ENCODE measurements at regions not wholly inside any gene's neighbourhood (a gene's known extent, or its start where the extent isn't known, plus 50 kb on each side); places are given as distances from the start of the nearest gene placed in this dataset.
A peak's percentile ranks its signal among the peaks of the same experiment; 100 is the strongest.
"Not testable (repeated sequence)": the region's sequence is repeated elsewhere in the genome, so short reads cannot be mapped to it uniquely, and the experiment has no call there.

DNA sequence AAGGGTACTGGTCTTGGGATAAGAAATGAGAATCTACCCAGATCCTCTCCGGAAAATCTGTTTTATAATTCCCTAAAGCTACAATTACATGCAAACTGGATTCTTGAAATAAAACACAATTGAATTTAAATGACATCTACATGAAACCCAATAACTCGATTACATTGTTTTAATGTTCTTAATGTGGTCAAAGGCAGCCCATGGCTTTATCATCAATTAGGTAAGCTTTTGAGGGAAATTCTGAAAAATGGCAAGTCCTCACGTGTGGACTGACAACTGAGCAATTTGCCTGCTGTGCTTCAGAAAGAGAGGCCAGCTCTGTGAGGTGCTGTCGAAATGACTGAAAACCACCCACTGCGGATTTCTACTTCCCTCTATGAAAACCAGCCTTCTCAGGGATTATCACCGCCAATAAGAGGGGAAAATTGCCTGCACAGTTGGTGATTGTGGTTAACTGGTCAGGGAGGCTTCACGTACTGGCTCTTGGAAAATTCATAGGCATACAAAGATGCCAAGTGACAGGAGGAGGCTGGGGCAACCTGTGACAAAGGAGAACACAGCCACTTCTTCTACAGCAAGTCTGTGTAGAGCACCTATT, 200.8 kb upstream of the SLCO3A1 start:
- H3K4me3 Mint-ChIP-seq: no peak overlapping the region
- no peaks in the 10 kb centered on the region for H3K36me3 Mint-ChIP-seq
- H3K27ac Mint-ChIP-seq: no peak overlapping the region
- H3K4me1 Mint-ChIP-seq: peaks cover 6 to 14% (median 11%) of the 10 kb centered on the region in 4 donors
- no peak for DNase-seq
- peaks cover 6 to 26% (median 24%) of the 10 kb centered on the region in 5 donors for H3K27me3 Mint-ChIP-seq
- no peak for ATAC-seq
- H3K9me3 Mint-ChIP-seq: peaks cover 0 to 3% (median 0%) of the 10 kb centered on the region in 9 donors
- POLR2A ChIA-PET: no interaction called here

DNA sequence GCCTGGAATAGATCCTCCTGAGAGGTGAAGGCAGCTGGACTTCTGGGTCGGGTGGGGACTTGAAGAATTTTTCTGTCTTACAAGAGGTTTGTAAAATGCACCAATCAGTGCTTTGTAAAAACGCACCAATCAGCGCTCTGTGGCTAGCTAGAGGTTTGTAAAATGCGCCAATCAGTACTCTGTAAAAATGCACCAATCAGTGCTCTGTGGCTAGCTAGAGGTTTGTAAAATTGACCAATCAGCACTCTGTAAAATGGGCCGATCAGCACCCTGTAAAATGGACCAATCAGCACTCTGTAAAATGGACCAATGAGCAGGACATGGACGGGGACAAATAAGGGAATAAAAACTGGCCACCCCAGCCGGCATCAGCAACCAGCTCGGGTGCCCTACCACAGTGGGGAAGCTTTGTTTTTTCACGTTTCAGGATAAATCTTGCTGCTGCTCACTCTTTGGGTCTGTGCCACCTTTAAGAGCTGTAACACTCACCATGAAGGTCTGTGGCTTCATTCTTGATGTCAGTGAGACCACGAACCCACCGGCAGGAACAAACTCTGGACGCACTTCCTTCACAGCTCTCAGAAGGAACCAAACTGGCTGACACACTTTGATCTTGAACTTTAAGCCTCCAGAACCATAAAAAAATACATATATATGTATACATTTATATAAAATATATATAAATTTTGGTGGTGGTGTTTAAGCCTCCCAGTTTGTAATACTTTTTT, 197.8 kb upstream of the SLCO3A1 start:
- H3K9me3 Mint-ChIP-seq, H3K4me3 Mint-ChIP-seq, H3K36me3 Mint-ChIP-seq, POLR2A ChIA-PET: not testable (repeated sequence)
- peak in 6 of 10 donors; percentile 0 to 73 (median 42) for DNase-seq
- Mint-ChIP-seq H3K27me3 (peaks cover 11 to 55% (median 32%) of the 10 kb centered on the region in 5 donors), H3K4me1 (peaks cover 9 to 22% (median 19%) of the 10 kb centered on the region in 4 donors), H3K27ac (peak overlapping the region in 4 of 10 donors; percentile 22 to 77 (median 58))
- peak; percentile 39 to 93 for ATAC-seq

DNA sequence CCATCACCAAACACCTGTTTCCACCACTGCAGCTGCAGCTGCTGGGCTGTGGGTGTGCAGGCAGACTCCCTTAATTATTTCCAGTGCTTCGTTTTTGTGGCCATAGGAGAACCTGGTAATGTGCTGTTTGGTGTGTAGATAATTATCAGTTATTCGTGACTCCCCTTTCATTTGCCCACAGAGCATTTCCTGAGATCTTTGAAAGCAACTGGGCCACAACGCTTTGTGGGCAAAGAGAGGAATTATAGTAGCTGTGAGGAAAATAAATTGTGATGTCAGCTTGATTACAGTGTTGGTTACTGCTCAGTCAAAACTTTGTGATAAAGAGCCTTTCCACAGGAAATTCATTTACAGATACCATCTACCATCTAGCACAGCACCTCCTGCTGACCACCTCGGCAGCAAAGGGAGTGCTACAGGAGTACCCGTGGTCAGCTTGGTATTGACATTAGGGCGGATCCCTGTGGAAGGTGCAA, 193.3 kb upstream of the SLCO3A1 start:
- Mint-ChIP-seq H3K27me3 (peaks cover 11 to 50% (median 22%) of the 10 kb centered on the region in 5 donors), H3K27ac (no peak overlapping the region), H3K4me3 (no peak overlapping the region), H3K9me3 (peaks cover 0 to 2% (median 0%) of the 10 kb centered on the region in 9 donors), H3K4me1 (peaks cover 8 to 21% (median 18%) of the 10 kb centered on the region in 4 donors), H3K36me3 (no peaks in the 10 kb centered on the region)
- DNase-seq (no peak), ATAC-seq (peak in 1 of 2 donors; percentile 24)
- POLR2A ChIA-PET: no interaction called here

DNA sequence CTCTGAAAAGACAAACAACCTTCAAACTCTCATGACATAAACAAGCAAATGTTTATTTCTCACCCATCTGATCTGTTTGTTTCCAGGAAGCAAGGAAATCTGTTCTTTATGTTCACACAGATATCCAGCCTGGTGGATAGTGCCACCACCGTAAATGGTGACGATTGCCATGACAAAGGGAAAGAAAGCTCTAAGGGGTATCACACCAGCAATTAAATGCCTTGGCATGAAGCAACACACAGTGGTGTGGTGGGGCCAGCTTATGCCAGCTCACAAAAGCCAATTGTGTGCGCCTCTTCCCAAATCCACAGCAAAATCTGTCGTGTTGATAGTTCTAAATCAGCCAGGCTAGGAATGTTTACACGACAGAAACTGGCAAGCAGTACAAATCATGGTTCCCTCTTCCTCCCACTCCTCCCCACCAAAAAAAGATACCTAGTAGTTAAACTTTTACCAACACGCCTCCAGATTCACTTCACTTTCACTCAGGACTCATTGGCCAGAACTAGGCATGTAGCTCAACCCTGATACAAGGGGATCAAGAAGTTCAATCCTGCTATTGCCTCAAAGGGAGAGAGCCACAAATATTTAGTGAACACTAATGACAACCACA, 189.2 kb upstream of the SLCO3A1 start:
- no peaks in the 10 kb centered on the region for H3K36me3 Mint-ChIP-seq
- DNase-seq (no peak), ATAC-seq (no peak)
- H3K27me3 Mint-ChIP-seq: peaks cover 0 to 22% (median 6%) of the 10 kb centered on the region in 5 donors
- no peak overlapping the region for H3K4me3 Mint-ChIP-seq
- no peak overlapping the region for H3K27ac Mint-ChIP-seq
- no peaks in the 10 kb centered on the region for H3K9me3 Mint-ChIP-seq
- POLR2A ChIA-PET: no interaction called here
- H3K4me1 Mint-ChIP-seq: peaks cover 4 to 11% (median 7%) of the 10 kb centered on the region in 4 donors

GRCh38 chr15:91665212-91665611, 188.3 kb upstream of the SLCO3A1 start:
- no peak for DNase-seq
- POLR2A ChIA-PET: no interaction called here
- Mint-ChIP-seq H3K9me3 (no peaks in the 10 kb centered on the region), H3K27me3 (peaks cover 0 to 13% (median 3%) of the 10 kb centered on the region in 5 donors), H3K4me3 (no peak overlapping the region), H3K4me1 (peaks cover 2 to 6% (median 3%) of the 10 kb centered on the region in 4 donors), H3K27ac (no peak overlapping the region), H3K36me3 (no peaks in the 10 kb centered on the region)
- ATAC-seq: no peak

DNA sequence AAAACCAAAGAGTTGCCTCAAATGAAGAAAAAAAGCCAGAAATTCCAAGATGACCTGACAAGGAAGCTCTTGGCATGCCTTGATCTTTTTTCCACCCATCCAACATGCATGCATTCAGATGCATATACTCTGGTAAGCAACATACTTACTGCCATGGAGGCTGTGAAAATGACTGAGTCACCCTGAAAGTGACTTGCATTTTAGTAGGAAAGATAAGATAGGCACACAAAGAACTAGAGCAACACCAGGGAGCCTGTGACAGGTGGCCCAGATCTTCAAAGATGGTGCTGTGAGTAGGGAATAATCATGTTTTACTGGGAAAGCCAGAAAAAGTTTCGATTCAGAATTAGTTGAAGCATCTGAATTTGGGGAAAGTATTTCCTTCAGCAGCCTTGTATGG, 185.1 kb upstream of the SLCO3A1 start:
- Mint-ChIP-seq H3K4me3 (no peak overlapping the region), H3K27me3 (peaks cover 0 to 15% (median 0%) of the 10 kb centered on the region in 5 donors), H3K4me1 (no peaks in the 10 kb centered on the region), H3K36me3 (no peaks in the 10 kb centered on the region), H3K9me3 (peaks cover 0 to 9% (median 2%) of the 10 kb centered on the region in 9 donors), H3K27ac (no peak overlapping the region)
- DNase-seq: no peak
- no peak for ATAC-seq
- POLR2A ChIA-PET: no interaction called here

GRCh38 chr15:91670108-91670507, 183.4 kb upstream of the SLCO3A1 start:
- Mint-ChIP-seq H3K27me3 (peaks cover 1 to 26% (median 6%) of the 10 kb centered on the region in 5 donors), H3K9me3 (peaks cover 12 to 24% (median 17%) of the 10 kb centered on the region in 9 donors), H3K4me1 (no peaks in the 10 kb centered on the region), H3K4me3 (no peak overlapping the region), H3K36me3 (peaks cover 0 to 15% (median 7%) of the 10 kb centered on the region in 3 donors), H3K27ac (no peak overlapping the region)
- DNase-seq (no peak), ATAC-seq (no peak)
- POLR2A ChIA-PET: no interaction called here

GRCh38 chr15:91678003-91678402, 175.5 kb upstream of the SLCO3A1 start:
- H3K27ac Mint-ChIP-seq: no peak overlapping the region
- POLR2A ChIA-PET: no interaction called here
- peaks cover 8 to 40% (median 14%) of the 10 kb centered on the region in 5 donors for H3K27me3 Mint-ChIP-seq
- DNase-seq: no peak
- H3K4me1 Mint-ChIP-seq: no peaks in the 10 kb centered on the region
- H3K4me3 Mint-ChIP-seq: no peak overlapping the region
- no peak for ATAC-seq
- peaks cover 0 to 16% (median 7%) of the 10 kb centered on the region in 3 donors for H3K36me3 Mint-ChIP-seq
- peaks cover 10 to 23% (median 19%) of the 10 kb centered on the region in 9 donors for H3K9me3 Mint-ChIP-seq

DNA sequence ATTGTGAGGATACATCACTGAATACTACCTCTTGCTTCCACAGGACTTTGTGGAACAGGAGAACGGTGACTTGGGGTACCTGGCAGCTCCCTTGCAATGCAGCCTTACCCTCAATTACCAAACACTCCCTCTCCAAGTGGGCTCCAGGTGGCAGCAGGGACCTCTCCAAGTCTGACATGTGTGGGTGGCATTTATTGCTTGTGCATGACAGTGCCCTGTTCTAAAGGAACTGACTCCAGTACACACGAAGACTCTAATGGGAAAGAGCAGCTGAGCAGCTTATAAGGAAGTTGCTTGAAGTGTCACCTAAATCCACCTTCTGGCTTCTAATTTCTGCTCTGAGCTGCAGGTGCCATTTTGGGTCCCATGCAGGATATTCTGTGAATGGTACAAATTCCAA, 174.1 kb upstream of the SLCO3A1 start:
- POLR2A ChIA-PET: no interaction called here
- no peak overlapping the region for H3K4me3 Mint-ChIP-seq
- H3K4me1 Mint-ChIP-seq: no peaks in the 10 kb centered on the region
- H3K36me3 Mint-ChIP-seq: peaks cover 0 to 7% (median 6%) of the 10 kb centered on the region in 3 donors
- ATAC-seq (no peak), DNase-seq (no peak)
- H3K27me3 Mint-ChIP-seq: peaks cover 16 to 48% (median 17%) of the 10 kb centered on the region in 5 donors
- H3K9me3 Mint-ChIP-seq: peaks cover 6 to 13% (median 7%) of the 10 kb centered on the region in 9 donors
- no peak overlapping the region for H3K27ac Mint-ChIP-seq

- POLR2A ChIA-PET: no interaction called here
- H3K27me3 Mint-ChIP-seq: peaks cover 14 to 50% (median 19%) of the 10 kb centered on the region in 5 donors
- peaks cover 0 to 8% (median 0%) of the 10 kb centered on the region in 9 donors for H3K9me3 Mint-ChIP-seq
- no peak overlapping the region for H3K4me3 Mint-ChIP-seq
- H3K27ac Mint-ChIP-seq: no peak overlapping the region
- DNase-seq: no peak
- no peaks in the 10 kb centered on the region for H3K4me1 Mint-ChIP-seq
- no peak for ATAC-seq
- no peaks in the 10 kb centered on the region for H3K36me3 Mint-ChIP-seq
Observed at GRCh38 chr15:91685436-91685835, 168.1 kb upstream of the SLCO3A1 start.

GRCh38 chr15:91688811-91689210, 164.7 kb upstream of the SLCO3A1 start:
- Mint-ChIP-seq H3K4me3 (no peak overlapping the region), H3K9me3 (peaks cover 0 to 8% (median 0%) of the 10 kb centered on the region in 9 donors), H3K27ac (no peak overlapping the region), H3K4me1 (no peaks in the 10 kb centered on the region), H3K36me3 (no peaks in the 10 kb centered on the region), H3K27me3 (peaks cover 4 to 17% (median 9%) of the 10 kb centered on the region in 5 donors)
- no peak for DNase-seq
- POLR2A ChIA-PET: no interaction called here
- no peak for ATAC-seq

- DNase-seq (no peak), ATAC-seq (no peak)
- peaks cover 3 to 11% (median 7%) of the 10 kb centered on the region in 5 donors for H3K27me3 Mint-ChIP-seq
- no peak overlapping the region for H3K4me3 Mint-ChIP-seq
- no peaks in the 10 kb centered on the region for H3K4me1 Mint-ChIP-seq
- no peak overlapping the region for H3K27ac Mint-ChIP-seq
- no peaks in the 10 kb centered on the region for H3K36me3 Mint-ChIP-seq
- peaks cover 0 to 8% (median 0%) of the 10 kb centered on the region in 9 donors for H3K9me3 Mint-ChIP-seq
- POLR2A ChIA-PET: no interaction called here
Observed at GRCh38 chr15:91689377-91689776, 164.1 kb upstream of the SLCO3A1 start.

GRCh38 chr15:91692596-91692995, 160.9 kb upstream of the SLCO3A1 start:
- no peaks in the 10 kb centered on the region for H3K36me3 Mint-ChIP-seq
- peaks cover 0 to 2% (median 0%) of the 10 kb centered on the region in 5 donors for H3K27me3 Mint-ChIP-seq
- H3K4me3 Mint-ChIP-seq: no peak overlapping the region
- no peak for DNase-seq
- H3K4me1 Mint-ChIP-seq: no peaks in the 10 kb centered on the region
- H3K9me3 Mint-ChIP-seq: peaks cover 0 to 7% (median 0%) of the 10 kb centered on the region in 9 donors
- no peak for ATAC-seq
- H3K27ac Mint-ChIP-seq: peak overlapping the region in 1 of 10 donors; percentile 9
- POLR2A ChIA-PET: no interaction called here
